Astrocyte (in vitro differentiated cells and primary cell): ENCODE measurements at regions not wholly inside any gene's neighbourhood (a gene's known extent, or its start where the extent isn't known, plus 50 kb on each side); places are given as distances from the start of the nearest gene placed in this dataset.

Source experiments
- DNase-seq: peaks from one replicate; pipeline ENCODE4 v3.0.0-alpha.2; 2010; ENCODE audit warnings: low read depth
- FAIRE-seq: peaks from 2 replicates; lab custom pipeline; 2011; peaks lifted over from hg19 to GRCh38; lab: Jason Lieb, UNC
- H2AFZ ChIP-seq: 2 replicates; pipeline ENCODE4 v1.6.0; 2012; ENCODE audit warnings: low read depth, low read length, inconsistent platforms
- H3K27ac ChIP-seq: 2 replicates; pipeline ENCODE4 v1.5.1; 2011; ENCODE audit warnings: low read depth, low read length, inconsistent platforms
- H3K27me3 ChIP-seq: 2 replicates; pipeline ENCODE4 v1.6.0; 2011; ENCODE audit warnings: low read length, inconsistent platforms; ENCODE audit not compliant: insufficient read depth
- H3K36me3 ChIP-seq: 2 replicates; pipeline ENCODE4 v1.5.1; 2011; ENCODE audit warnings: low read length, inconsistent platforms; ENCODE audit not compliant: insufficient read depth
- H3K4me1 ChIP-seq: 2 replicates; pipeline ENCODE4 v1.5.1; 2011; ENCODE audit warnings: low read length, inconsistent platforms; ENCODE audit not compliant: insufficient read depth
- H3K4me2 ChIP-seq: 2 replicates; pipeline ENCODE4 v1.6.0; 2012; ENCODE audit warnings: low read length, inconsistent platforms
- H3K4me3 ChIP-seq: 2 replicates; pipeline ENCODE4 v1.5.1; 2011; ENCODE audit warnings: low read depth, mild to moderate bottlenecking, low read length, inconsistent platforms; ENCODE audit not compliant: insufficient read depth
- H3K79me2 ChIP-seq: 2 replicates; pipeline ENCODE4 v1.6.0; 2012; ENCODE audit warnings: mild to moderate bottlenecking, low read length, inconsistent platforms; ENCODE audit not compliant: insufficient read depth
- H3K9ac ChIP-seq: 2 replicates; pipeline ENCODE4 v1.6.0; 2012; ENCODE audit warnings: mild to moderate bottlenecking, low read length, inconsistent platforms
- H3K9me3 ChIP-seq: 2 replicates; pipeline ENCODE4 v1.5.1; 2012; ENCODE audit warnings: low read depth, mild to moderate bottlenecking, low read length, inconsistent platforms; ENCODE audit not compliant: insufficient read depth
- H4K20me1 ChIP-seq: 2 replicates; pipeline ENCODE4 v1.6.0; 2012; ENCODE audit warnings: low read length, inconsistent platforms; ENCODE audit not compliant: insufficient read depth
- H3K27ac Mint-ChIP-seq: one replicate; pipeline ENCODE4 v1.8.0; 2021; ENCODE audit warnings: mild to moderate bottlenecking, mixed read lengths; ENCODE audit not compliant: unreplicated experiment
- H3K27me3 Mint-ChIP-seq: one replicate; pipeline ENCODE4 v1.8.0; 2021; ENCODE audit warnings: low read depth, mixed read lengths; ENCODE audit not compliant: unreplicated experiment
- H3K36me3 Mint-ChIP-seq: one replicate; pipeline ENCODE4 v1.8.0; 2021; ENCODE audit warnings: low read depth, mixed read lengths; ENCODE audit not compliant: unreplicated experiment
- H3K4me1 Mint-ChIP-seq: one replicate; pipeline ENCODE4 v1.8.0; 2021; ENCODE audit warnings: low read depth, mixed read lengths; ENCODE audit not compliant: unreplicated experiment
- H3K4me3 Mint-ChIP-seq: one replicate; pipeline ENCODE4 v1.8.0; 2021; ENCODE audit warnings: mild to moderate bottlenecking, moderate library complexity, mixed read lengths; ENCODE audit not compliant: unreplicated experiment
- H3K9me3 Mint-ChIP-seq: one replicate; pipeline ENCODE4 v1.8.0; 2021; ENCODE audit warnings: mild to moderate bottlenecking, mixed read lengths; ENCODE audit not compliant: unreplicated experiment
- CTCF ChIP-seq: IDR thresholded peaks from 2 replicates; pipeline ENCODE4 v1.5.1; 2011; ENCODE audit warnings: low read depth, mild to moderate bottlenecking, inconsistent platforms, low read length, moderate library complexity; ENCODE audit not compliant: insufficient read depth
- EZH2 ChIP-seq: IDR thresholded peaks from 2 replicates; pipeline ENCODE4 v1.6.1; 2012; ENCODE audit warnings: mild to moderate bottlenecking, low read length, inconsistent platforms; ENCODE audit not compliant: insufficient read depth

DNA sequence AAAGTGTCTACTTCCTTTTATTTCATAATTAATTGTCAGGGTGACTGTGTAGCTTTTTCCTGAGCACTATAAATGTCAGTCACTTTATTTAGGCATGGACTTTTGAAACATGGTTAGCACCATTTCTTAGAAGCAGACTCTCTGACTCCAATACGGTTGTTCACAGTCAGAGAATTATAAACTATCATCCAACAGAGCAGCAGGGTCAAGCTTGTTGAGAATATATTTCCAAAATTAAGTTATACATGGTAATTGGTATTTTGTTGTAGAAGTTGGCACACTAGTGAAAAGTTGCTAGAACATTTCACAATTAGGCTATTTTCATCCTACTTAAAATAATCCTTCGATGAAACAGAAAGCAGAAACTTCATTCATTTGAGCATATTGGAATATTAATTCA, 1155.5 kb upstream of the IGFBP7 start:
- H2AFZ ChIP-seq: no peak overlapping the region
- Mint-ChIP-seq H3K4me3 (no peak overlapping the region), H3K27me3 (no peaks in the 10 kb centered on the region), H3K27ac (no peak overlapping the region), H3K36me3 (no peaks in the 10 kb centered on the region), H3K4me1 (peaks cover 5% of the 10 kb centered on the region), H3K9me3 (no peaks in the 10 kb centered on the region)
- no peaks in the 10 kb centered on the region for H3K4me1 ChIP-seq
- no peak for DNase-seq
- H3K79me2 ChIP-seq: no peaks in the 10 kb centered on the region
- no peak overlapping the region for H3K9ac ChIP-seq
- no peaks in the 10 kb centered on the region for H4K20me1 ChIP-seq
- H3K27ac ChIP-seq: no peak overlapping the region
- no peaks in the 10 kb centered on the region for H3K36me3 ChIP-seq
- no peak for FAIRE-seq
- H3K9me3 ChIP-seq: no peaks in the 10 kb centered on the region
- TF ChIP-seq EZH2 (no peak), CTCF (no peak)
- no peaks in the 10 kb centered on the region for H3K27me3 ChIP-seq
- H3K4me3 ChIP-seq: no peak overlapping the region
- H3K4me2 ChIP-seq: no peak overlapping the region

DNA sequence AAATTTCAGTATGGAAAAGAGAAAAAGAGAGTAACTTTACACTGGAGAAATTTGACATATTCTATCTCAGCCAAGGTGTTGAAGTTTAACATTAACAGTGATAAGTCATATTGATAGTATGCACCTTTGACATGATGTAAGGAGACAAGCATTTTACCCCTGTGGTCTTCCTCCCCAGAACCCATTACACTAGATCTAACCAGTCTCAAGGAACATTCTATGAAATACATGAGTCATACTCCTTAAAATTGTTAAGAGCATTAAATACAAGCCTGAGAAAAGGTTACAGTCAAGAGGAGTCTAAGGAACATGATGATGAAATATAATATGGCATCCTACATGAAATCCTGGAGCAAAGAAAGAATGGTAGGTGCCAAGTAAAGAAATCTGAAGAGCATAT, 1151.3 kb upstream of the IGFBP7 start:
- TF ChIP-seq EZH2 (no peak), CTCF (no peak)
- Histone ChIP-seq H3K4me3 (no peak overlapping the region), H3K9me3 (no peaks in the 10 kb centered on the region), H3K79me2 (no peaks in the 10 kb centered on the region), H3K27me3 (no peaks in the 10 kb centered on the region), H2AFZ (no peak overlapping the region), H3K4me1 (no peaks in the 10 kb centered on the region), H3K9ac (no peak overlapping the region), H3K4me2 (no peak overlapping the region), H3K36me3 (no peaks in the 10 kb centered on the region), H3K27ac (no peak overlapping the region), H4K20me1 (no peaks in the 10 kb centered on the region)
- Mint-ChIP-seq H3K27ac (peak overlapping the region; percentile 23), H3K9me3 (no peaks in the 10 kb centered on the region), H3K36me3 (no peaks in the 10 kb centered on the region), H3K4me1 (peaks cover 5% of the 10 kb centered on the region), H3K4me3 (no peak overlapping the region), H3K27me3 (no peaks in the 10 kb centered on the region)
- FAIRE-seq (no peak), DNase-seq (no peak)

- no peaks in the 10 kb centered on the region for H3K9me3 ChIP-seq
- Mint-ChIP-seq H3K27ac (no peak overlapping the region), H3K4me1 (no peaks in the 10 kb centered on the region), H3K27me3 (no peaks in the 10 kb centered on the region), H3K9me3 (no peaks in the 10 kb centered on the region), H3K4me3 (no peak overlapping the region), H3K36me3 (no peaks in the 10 kb centered on the region)
- no peak overlapping the region for H3K4me3 ChIP-seq
- no peak overlapping the region for H3K9ac ChIP-seq
- no peaks in the 10 kb centered on the region for H3K27me3 ChIP-seq
- TF ChIP-seq CTCF: no peak
- no peak for TF ChIP-seq EZH2
- DNase-seq: no peak
- no peak overlapping the region for H2AFZ ChIP-seq
- no peaks in the 10 kb centered on the region for H3K79me2 ChIP-seq
- H4K20me1 ChIP-seq: no peaks in the 10 kb centered on the region
- FAIRE-seq: no peak
- no peak overlapping the region for H3K4me2 ChIP-seq
- no peaks in the 10 kb centered on the region for H3K4me1 ChIP-seq
- no peak overlapping the region for H3K27ac ChIP-seq
- no peaks in the 10 kb centered on the region for H3K36me3 ChIP-seq
These were observed 1144.1 kb upstream of the IGFBP7 start for GRCh38 chr4:58254291-58254690.
